CD4-positive, alpha-beta T cell treated with Interleukin-6 for 4 hours (primary cell): ENCODE measurements at regions not wholly inside any gene's neighbourhood (a gene's known extent, or its start where the extent isn't known, plus 50 kb on each side); places are given as distances from the start of the nearest gene placed in this dataset.

Experiments used
- DNase-seq: peaks from one replicate; pipeline ENCODE4 v3.0.0-alpha.2; 2020; ENCODE audit warnings: mixed read lengths

GRCh38 chr9:86721843-86722705 lies 225.2 kb downstream of the GAS1 start:
- no peak for DNase-seq

- no peak for DNase-seq
Measured at GRCh38 chr9:86721226-86721781, 226.0 kb downstream of the GAS1 start.

GRCh38 chr9:86720639-86721225 lies 226.6 kb downstream of the GAS1 start:
- no peak for DNase-seq

GRCh38 chr9:86718388-86719049 lies 228.8 kb downstream of the GAS1 start:
- no peak for DNase-seq

GRCh38 chr9:86716326-86716922 lies 230.9 kb downstream of the GAS1 start:
- DNase-seq: no peak

GRCh38 chr9:86714999-86715398 lies 232.3 kb downstream of the GAS1 start:
- DNase-seq: no peak

GRCh38 chr9:86713970-86714369 lies 233.3 kb downstream of the GAS1 start:
- no peak for DNase-seq

- DNase-seq: no peak
Measured at GRCh38 chr9:86713470-86713869, 233.8 kb downstream of the GAS1 start.

- no peak for DNase-seq
Measured at GRCh38 chr9:86708918-86709835, 238.1 kb downstream of the GAS1 start.

GRCh38 chr9:86707932-86708510 lies 239.3 kb downstream of the GAS1 start:
- DNase-seq: no peak

GRCh38 chr9:86706391-86706790 lies 240.9 kb downstream of the GAS1 start:
- no peak for DNase-seq

GRCh38 chr9:86705490-86705889 lies 241.8 kb downstream of the GAS1 start:
- DNase-seq: no peak

- DNase-seq: no peak
Measured at GRCh38 chr9:86703346-86703745, 244.0 kb downstream of the GAS1 start.

- DNase-seq: no peak
Measured at GRCh38 chr9:86700629-86701028, 246.7 kb downstream of the GAS1 start.

GRCh38 chr9:86697999-86698398 lies 249.3 kb downstream of the GAS1 start:
- DNase-seq: no peak

- DNase-seq: no peak
Measured at GRCh38 chr9:86697213-86697612, 250.1 kb downstream of the GAS1 start.

GRCh38 chr9:86695910-86696424 lies 251.3 kb downstream of the GAS1 start:
- DNase-seq: no peak

GRCh38 chr9:86690034-86690433 lies 257.3 kb downstream of the GAS1 start:
- DNase-seq: no peak

- DNase-seq: no peak
Measured at GRCh38 chr9:86687788-86688187, 259.5 kb downstream of the GAS1 start.

GRCh38 chr9:86685556-86685955 lies 261.8 kb downstream of the GAS1 start:
- no peak for DNase-seq

- DNase-seq: no peak
Measured at GRCh38 chr9:86684148-86684547, 263.2 kb downstream of the GAS1 start.
